ENCODE measurements at regions not wholly inside any gene's neighbourhood (a gene's known extent, or its start where the extent isn't known, plus 50 kb on each side); places are given as distances from the start of the nearest gene placed in this dataset.

- no peak for DNase-seq (ENCODE audit: low read depth)
- no peak for TF ChIP-seq CTCF (IDR thresholded peaks at IDR 0.05; ENCODE audit: insufficient read depth, low read length)
These were observed 347.3 kb downstream of the ZIC1 start for GRCh38 chr3:147756476-147756875.

GRCh38 chr3:147757866-147758265, 348.7 kb downstream of the ZIC1 start:
- no peak for TF ChIP-seq CTCF (IDR thresholded peaks at IDR 0.05; ENCODE audit: insufficient read depth, low read length)
- no peak overlapping the region for H3K4me3 ChIP-seq (ENCODE audit: low read depth, low read length)
- no peak for DNase-seq (ENCODE audit: low read depth)

More at GRCh38 chr3:147756476-147756875, 347.3 kb downstream of the ZIC1 start:
- H3K4me3 ChIP-seq (ENCODE audit: low read depth, low read length), result no peak overlapping the region

- no peak for TF ChIP-seq CTCF (IDR thresholded peaks at IDR 0.05; ENCODE audit: insufficient read depth, low read length)
- H3K4me3 ChIP-seq (ENCODE audit: low read depth, low read length), result no peak overlapping the region
- peak; percentile 65 for DNase-seq (ENCODE audit: low read depth)
These were observed 349.6 kb downstream of the ZIC1 start for GRCh38 chr3:147758771-147759170.

- no peak for DNase-seq (ENCODE audit: low read depth)
- no peak overlapping the region for H3K4me3 ChIP-seq (ENCODE audit: low read depth, low read length)
- TF ChIP-seq CTCF (IDR thresholded peaks at IDR 0.05; ENCODE audit: insufficient read depth, low read length), result no peak
These were observed 350.9 kb downstream of the ZIC1 start for GRCh38 chr3:147760085-147760484.

GRCh38 chr3:147760941-147761340, 351.8 kb downstream of the ZIC1 start:
- no peak for DNase-seq (ENCODE audit: low read depth)
- no peak overlapping the region for H3K4me3 ChIP-seq (ENCODE audit: low read depth, low read length)
- no peak for TF ChIP-seq CTCF (IDR thresholded peaks at IDR 0.05; ENCODE audit: insufficient read depth, low read length)

GRCh38 chr3:147773116-147773630, 364.0 kb downstream of the ZIC1 start:
- DNase-seq (ENCODE audit: low read depth), result no peak

More at GRCh38 chr3:147773116-147773630, 364.0 kb downstream of the ZIC1 start:
- TF ChIP-seq CTCF (IDR thresholded peaks at IDR 0.05; ENCODE audit: insufficient read depth, low read length), result no peak
- H3K4me3 ChIP-seq (ENCODE audit: low read depth, low read length), result no peak overlapping the region

Measured in fibroblast of the aortic adventitia (primary cell).